Astrocyte of the hippocampus (primary cell): ENCODE measurements at regions not wholly inside any gene's neighbourhood (a gene's known extent, or its start where the extent isn't known, plus 50 kb on each side); places are given as distances from the start of the nearest gene placed in this dataset.

Experiments used
- DNase-seq: peaks from one replicate; pipeline ENCODE4 v3.0.0; 2011; ENCODE audit warnings: low read depth, low spot score

GRCh38 chr6:168212362-168212761 lies 107.2 kb downstream of the DACT2 start:
- DNase-seq: no peak

GRCh38 chr6:168211681-168212080 lies 107.9 kb downstream of the DACT2 start:
- no peak for DNase-seq

GRCh38 chr6:168210239-168211105 lies 109.1 kb downstream of the DACT2 start:
- DNase-seq: no peak

- no peak for DNase-seq
These were observed 110.2 kb downstream of the DACT2 start for GRCh38 chr6:168209420-168209819.

- DNase-seq: no peak
These were observed 110.7 kb downstream of the DACT2 start for GRCh38 chr6:168208854-168209253.

- no peak for DNase-seq
These were observed 111.2 kb downstream of the DACT2 start for GRCh38 chr6:168208402-168208801.

- no peak for DNase-seq
These were observed 112.0 kb downstream of the DACT2 start for GRCh38 chr6:168207421-168208175.

- no peak for DNase-seq
These were observed 112.8 kb downstream of the DACT2 start for GRCh38 chr6:168206661-168207274.

GRCh38 chr6:168206186-168206585 lies 113.4 kb downstream of the DACT2 start:
- DNase-seq: no peak

GRCh38 chr6:168201799-168202198 lies 117.8 kb downstream of the DACT2 start:
- no peak for DNase-seq

- DNase-seq: no peak
These were observed 118.2 kb downstream of the DACT2 start for GRCh38 chr6:168201383-168201782.

- DNase-seq: no peak
These were observed 118.9 kb downstream of the DACT2 start for GRCh38 chr6:168200571-168201134.

GRCh38 chr6:168198302-168199180 lies 119.5 kb upstream of the FRMD1 start:
- DNase-seq: no peak

GRCh38 chr6:168197636-168198301 lies 118.8 kb upstream of the FRMD1 start:
- no peak for DNase-seq

- DNase-seq: no peak
These were observed 118.0 kb upstream of the FRMD1 start for GRCh38 chr6:168196881-168197635.

- DNase-seq: no peak
These were observed 117.4 kb upstream of the FRMD1 start for GRCh38 chr6:168196385-168196860.

- no peak for DNase-seq
These were observed 116.7 kb upstream of the FRMD1 start for GRCh38 chr6:168195712-168196111.

- DNase-seq: no peak
These were observed 115.9 kb upstream of the FRMD1 start for GRCh38 chr6:168194732-168195567.
